HG02973 (cell line): ENCODE measurements at regions not wholly inside any gene's neighbourhood (a gene's known extent, or its start where the extent isn't known, plus 50 kb on each side); places are given as distances from the start of the nearest gene placed in this dataset.
"Not testable (repeated sequence)": the region's sequence is repeated elsewhere in the genome, so short reads cannot be mapped to it uniquely, and the experiment has no call there.

ENCODE experiments used
- ATAC-seq: cut with Tn5 transposase; IDR thresholded peaks from one replicate; pipeline ENCODE4 v1.9.1; 2021; ENCODE audit warnings: moderate library complexity; ENCODE audit not compliant: unreplicated experiment

- no peak for ATAC-seq
Measured at GRCh38 chr13:31515427-31515826, 223.9 kb upstream of the RXFP2 start.

GRCh38 chr13:31517599-31517998 is 221.7 kb upstream of the RXFP2 start:
- ATAC-seq = no peak

DNA sequence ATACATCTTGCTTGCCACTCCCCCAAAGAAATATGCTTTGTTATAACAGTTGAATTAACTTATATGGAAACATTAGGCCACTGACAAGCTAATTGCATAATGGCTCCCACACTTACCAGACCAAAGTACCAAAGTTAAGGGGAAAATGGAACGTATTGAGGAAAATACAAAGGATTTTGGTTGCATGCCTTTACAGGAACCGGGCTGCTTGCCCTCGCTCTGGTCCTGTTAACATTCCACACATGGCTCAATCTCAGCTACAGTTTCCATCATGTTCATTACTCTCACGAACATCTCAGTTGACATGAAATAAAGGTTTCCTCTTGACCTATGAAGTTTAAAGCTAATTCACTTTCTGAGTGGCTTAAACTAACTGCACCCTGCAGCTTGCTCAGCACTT is 220.7 kb upstream of the RXFP2 start:
- no peak for ATAC-seq

DNA sequence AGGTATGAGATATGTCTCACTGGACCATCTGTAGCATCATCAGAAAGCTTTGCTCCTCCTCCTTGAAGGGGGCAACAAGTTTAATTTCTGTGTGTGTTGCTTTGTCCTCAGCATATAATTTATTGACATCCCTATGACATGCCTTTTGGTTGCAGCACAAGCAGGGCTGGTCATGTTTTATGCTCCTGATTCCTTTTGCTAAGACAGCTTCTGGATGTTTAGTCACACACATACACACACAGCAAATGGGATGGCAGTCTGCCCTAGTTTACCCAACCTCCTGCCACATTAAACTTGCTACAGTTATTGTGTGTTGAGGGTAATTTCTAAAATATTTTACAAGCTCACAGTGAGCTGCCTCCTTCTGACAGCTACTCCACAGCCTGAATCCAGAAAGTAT is 217.9 kb upstream of the RXFP2 start:
- no peak for ATAC-seq

DNA sequence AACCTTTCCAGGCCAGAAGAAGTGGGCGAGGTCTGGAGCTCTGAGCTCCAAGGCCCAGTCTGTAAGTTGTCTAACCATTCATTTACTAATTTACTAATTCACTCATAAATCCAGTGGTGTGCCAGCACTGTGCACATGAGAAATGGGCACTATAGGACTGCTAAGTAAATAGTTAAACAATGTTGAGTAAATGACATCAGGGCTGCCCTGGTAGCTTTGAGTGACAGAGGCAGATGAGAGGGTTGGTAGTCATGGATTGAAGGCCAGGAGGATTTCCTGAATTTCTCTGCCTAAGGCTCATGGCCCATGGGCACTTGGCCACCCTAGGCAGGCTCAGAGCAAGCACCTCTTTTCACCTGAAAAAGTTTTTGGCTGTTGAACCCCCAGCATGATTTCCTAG is 216.9 kb upstream of the RXFP2 start:
- no peak for ATAC-seq

GRCh38 chr13:31528176-31528575 is 211.2 kb upstream of the RXFP2 start:
- ATAC-seq = no peak

GRCh38 chr13:31528758-31529157 is 210.6 kb upstream of the RXFP2 start:
- no peak for ATAC-seq

- no peak for ATAC-seq
Measured at GRCh38 chr13:31530922-31531321, 208.4 kb upstream of the RXFP2 start.

DNA sequence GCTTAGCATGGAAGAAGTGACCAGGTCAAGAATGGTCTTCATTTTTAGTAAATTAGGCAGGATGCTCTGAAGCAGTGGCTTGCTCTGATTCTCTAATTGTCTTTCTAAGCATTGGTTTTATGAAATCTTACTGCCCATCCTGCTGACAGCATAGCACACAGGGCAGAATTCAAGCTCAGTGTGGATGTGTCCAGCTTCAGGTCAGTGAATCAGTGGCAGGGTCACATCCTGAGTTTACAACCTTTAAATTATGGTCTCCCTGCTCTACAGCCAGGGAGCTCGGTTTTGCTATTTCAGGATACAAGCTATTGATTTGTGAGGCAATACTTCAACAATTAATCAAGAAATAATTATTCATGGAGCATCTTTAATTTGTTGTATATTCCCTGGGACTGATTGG is 202.3 kb upstream of the RXFP2 start:
- no peak for ATAC-seq

DNA sequence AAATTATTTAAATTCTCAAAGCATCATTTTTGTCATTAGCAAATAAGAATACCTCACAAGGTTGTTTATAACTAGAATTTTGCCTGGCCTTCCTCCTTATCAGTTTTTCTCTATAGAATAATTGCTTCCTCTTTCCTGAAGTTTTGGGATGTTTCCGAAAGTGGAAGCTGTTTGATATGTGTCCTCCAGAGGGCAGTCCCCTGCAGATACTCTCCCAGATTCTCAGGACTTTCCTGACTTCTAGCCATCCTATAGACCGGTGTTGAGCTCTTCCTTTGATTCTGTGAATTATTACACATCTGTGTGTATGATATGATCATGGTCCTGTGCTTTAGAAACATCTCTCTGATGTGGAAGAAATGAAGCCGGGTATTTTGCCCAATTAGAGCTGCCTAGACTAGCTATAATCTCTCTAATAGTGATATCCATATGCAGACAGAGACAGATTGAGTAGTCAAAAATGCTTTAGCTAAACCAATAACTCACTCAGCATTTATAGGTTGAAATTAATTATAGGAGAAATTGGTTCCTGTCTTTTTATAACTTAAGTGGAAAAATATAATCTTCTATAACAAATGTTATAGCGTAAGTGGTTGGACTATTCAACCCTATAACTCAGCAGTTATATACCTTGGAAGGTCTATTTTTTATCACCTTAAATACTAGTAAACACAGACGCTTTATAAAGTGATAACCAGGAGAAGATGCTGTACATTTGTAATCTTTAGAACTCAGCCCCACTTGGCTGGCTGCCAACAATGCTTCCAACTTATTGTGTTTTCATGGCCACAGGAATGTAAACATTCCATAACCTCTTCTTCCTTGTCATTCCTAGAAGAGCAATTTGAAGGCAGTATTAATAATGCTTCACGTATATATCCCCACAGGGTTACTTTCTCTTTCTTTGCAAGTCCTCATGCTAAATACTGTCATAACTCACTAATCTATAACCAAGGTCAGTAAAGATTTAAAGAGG is 201.0 kb upstream of the RXFP2 start:
- ATAC-seq = no peak

DNA sequence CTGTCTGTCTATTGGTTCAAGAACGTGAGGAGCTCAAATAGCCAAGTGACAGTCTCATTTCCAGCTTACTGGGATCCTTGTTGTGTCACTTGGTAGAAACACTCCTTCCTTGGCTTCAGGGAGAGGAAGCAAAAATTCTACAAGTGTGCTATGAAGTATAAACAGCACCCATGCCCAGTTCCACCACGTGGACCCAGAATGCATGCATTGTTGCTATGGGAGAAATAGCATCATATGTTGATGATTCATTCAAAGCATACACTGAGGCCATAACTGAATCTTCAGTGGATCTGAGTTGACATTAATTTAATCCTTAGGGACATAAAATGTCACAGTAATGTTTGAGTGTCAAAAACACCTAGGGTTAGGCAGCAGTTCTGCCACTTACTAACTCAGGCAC is 199.0 kb upstream of the RXFP2 start:
- ATAC-seq = no peak

DNA sequence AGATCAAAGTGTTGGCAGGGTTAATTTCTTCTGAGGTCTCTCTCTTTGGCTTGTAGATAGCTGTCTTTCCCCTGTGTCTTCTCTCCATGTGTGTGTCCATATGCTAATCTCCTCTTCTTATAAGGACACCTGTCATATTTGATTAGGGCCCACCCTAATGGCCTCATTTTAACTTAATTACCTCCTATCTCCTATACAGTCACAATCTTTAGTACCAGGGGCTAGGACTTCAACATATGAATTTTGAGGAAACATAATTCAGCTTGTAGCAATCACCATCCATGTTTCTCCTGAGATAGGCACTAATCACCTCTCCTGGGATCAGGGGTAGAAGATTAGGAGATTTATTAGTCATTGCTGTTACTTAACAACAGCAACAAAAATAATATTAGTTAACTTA is 196.1 kb upstream of the RXFP2 start:
- no peak for ATAC-seq

DNA sequence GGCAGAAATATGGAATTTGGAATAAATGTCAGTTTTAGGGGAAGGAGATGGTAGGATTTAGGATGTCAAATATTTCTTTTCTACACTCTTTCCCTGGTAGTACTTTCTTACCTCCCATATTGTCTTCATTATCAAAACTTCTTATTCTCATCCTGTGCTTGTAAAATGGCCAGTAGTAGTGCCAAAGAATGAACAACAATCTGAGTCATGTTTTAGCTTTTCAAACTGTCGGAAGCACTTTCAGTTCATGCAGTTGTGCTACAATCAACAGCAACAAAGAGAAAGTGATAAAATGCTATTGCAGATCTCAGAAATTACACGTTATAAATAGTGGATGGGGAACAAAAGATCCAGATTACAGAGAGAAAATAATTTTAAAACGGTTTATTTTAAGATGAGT is 193.7 kb upstream of the RXFP2 start:
- ATAC-seq = no peak

GRCh38 chr13:31556376-31556775 is 182.9 kb upstream of the RXFP2 start:
- no peak for ATAC-seq

DNA sequence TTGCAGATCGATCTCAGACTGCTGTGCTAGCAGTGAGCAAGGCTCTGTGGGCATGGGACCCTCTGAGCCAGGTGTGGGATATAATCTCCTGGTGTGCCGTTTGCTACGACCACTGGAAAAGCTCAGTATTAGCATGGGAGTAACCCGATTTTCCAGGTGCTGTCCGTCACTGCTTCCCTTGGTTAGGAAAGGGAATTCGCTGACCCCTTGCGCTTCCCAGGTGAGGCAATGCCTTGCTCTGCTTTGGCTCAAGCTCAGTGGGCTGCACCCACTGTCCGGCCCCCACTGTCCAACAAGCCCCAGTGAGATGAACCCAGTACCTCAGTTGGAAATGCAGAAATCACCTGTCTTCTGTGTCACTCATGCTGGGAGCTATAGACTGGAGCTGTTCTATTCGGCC is 155.1 kb upstream of the RXFP2 start:
- ATAC-seq = not testable (repeated sequence)

GRCh38 chr13:31587698-31588266 is 151.5 kb upstream of the RXFP2 start:
- no peak for ATAC-seq

GRCh38 chr13:31588316-31588715 is 151.0 kb upstream of the RXFP2 start:
- no peak for ATAC-seq

GRCh38 chr13:31588893-31589292 is 150.4 kb upstream of the RXFP2 start:
- ATAC-seq = no peak

- no peak for ATAC-seq
Measured at GRCh38 chr13:31591642-31592233, 147.6 kb upstream of the RXFP2 start.

DNA sequence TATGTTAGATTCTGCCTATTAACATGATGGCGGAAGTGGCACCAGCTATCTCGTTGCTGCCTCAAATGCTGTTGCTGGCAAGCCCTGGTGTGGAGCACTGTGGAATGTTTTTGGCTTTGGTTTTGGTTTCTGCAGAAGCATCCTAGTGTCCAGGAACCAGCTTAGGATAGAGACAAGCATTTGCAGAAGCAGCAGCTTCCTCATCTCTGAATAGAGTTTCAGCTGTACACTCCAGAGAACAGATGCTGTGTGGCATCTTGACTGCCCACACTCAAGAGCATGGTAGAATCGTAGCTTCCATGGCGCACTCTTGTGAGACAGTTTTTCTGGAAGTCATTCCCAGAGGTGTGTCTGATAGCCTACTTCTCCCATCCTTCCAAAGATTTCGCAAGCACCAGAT is 145.3 kb upstream of the RXFP2 start:
- no peak for ATAC-seq

- ATAC-seq = no peak
Measured at GRCh38 chr13:31595563-31595962, 143.8 kb upstream of the RXFP2 start.

DNA sequence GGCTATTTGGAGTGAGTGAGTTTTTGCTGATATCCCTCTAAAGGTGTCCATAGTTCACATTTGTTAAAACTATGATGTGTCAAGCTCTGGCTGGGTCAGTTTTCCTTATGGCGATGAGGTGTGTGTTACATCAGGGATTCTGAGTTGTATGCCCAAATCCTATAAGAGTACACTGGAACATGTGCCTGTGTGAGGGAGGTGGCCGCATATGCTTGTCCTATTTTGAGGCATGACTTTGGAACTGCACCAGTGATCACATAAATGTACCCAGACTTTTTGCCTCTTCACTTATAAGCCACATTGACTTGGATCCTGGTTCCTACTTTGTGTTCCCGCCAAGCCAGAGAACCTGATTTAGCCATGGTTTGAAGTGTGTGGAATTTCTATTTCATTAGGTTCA is 140.3 kb upstream of the RXFP2 start:
- no peak for ATAC-seq
